K562 (cell line): ENCODE measurements at regions not wholly inside any gene's neighbourhood (a gene's known extent, or its start where the extent isn't known, plus 50 kb on each side); places are given as distances from the start of the nearest gene placed in this dataset.

ENCODE experiments used
- CHD7 ChIP-seq: fragments of 200-600 bp; sonication (generic); IDR thresholded peaks from one replicate; pipeline ENCODE4 v1.6.1; 2012; ENCODE audit warnings: mild to moderate bottlenecking, low read depth, low read length, inconsistent platforms
- KLF16 ChIP-seq: IDR thresholded peaks from 2 replicates; pipeline ENCODE4 v1.6.1; 2016; ENCODE audit warnings: antibody characterized with exemption
- NONO ChIP-seq, 2 experiments: fragments of 200-400 bp in 1 of 2; fragments of 450-650 bp in 1 of 2; formaldehyde crosslinking in 1 of 2; IDR thresholded peaks; 2 replicates each; pipeline ENCODE4 v1.6.1; 2017; ENCODE audit warnings: low read depth in 2 of 2, mild to moderate bottlenecking in 2 of 2, moderate library complexity in 2 of 2, low read length in 1 of 2

DNA sequence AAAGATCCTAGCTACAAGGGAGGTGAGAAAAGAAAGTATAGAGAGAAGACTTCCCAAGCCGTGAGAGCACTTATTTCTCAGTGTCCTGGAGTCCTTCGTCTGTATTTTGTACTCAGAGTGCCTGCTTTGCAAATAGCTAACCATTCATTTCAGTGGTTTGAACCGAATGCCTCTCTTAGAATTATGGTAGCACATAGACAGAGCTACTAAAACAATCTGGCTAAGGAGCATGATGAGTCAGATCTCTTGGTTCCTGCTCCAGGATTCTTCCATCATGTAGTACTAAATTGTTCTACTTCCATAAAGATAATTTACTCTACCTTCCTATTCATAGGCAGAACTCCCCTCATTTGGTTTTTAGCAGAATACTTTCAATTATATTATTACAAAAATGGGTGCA is 946.6 kb downstream of the STIM2 start (continued):
- TF ChIP-seq CHD7 = no peak
- no peak for TF ChIP-seq NONO (IDR thresholded peaks at IDR 0.05; ENCODE audit: low read depth in 2 of 2, low read length in 1 of 2)
- no peak for TF ChIP-seq KLF16
